HG03469 (cell line): ENCODE measurements at regions not wholly inside any gene's neighbourhood (a gene's known extent, or its start where the extent isn't known, plus 50 kb on each side); places are given as distances from the start of the nearest gene placed in this dataset.
"Not testable (repeated sequence)": the region's sequence is repeated elsewhere in the genome, so short reads cannot be mapped to it uniquely, and the experiment has no call there.

Source experiments
- ATAC-seq: cut with Tn5 transposase; IDR thresholded peaks from one replicate; pipeline ENCODE4 v1.9.1; 2021; ENCODE audit warnings: mild to moderate bottlenecking, moderate library complexity, moderate number of reproducible peaks; ENCODE audit not compliant: unreplicated experiment

GRCh38 chr3:132084982-132085381, 50.2 kb upstream of the CPNE4 start:
- no peak for ATAC-seq

DNA sequence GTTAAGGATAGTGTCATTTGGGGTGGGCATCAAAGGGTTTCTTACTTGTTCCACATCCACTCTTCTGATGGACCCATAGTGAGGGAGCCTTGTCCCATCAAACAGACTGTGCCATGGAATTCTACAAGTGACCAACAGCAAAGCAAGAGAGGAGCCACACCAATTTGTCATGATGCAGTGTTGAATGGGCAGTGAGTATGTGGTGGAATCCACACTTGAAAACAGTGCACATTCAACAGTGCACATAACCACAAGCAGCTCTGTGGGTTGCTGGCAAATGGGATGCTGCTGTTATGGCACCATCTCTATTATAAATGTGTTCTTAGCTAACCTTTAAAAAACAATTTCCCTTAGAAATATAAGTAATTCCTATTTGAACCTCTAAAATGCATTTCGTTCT, 52.5 kb upstream of the CPNE4 start:
- no peak for ATAC-seq

DNA sequence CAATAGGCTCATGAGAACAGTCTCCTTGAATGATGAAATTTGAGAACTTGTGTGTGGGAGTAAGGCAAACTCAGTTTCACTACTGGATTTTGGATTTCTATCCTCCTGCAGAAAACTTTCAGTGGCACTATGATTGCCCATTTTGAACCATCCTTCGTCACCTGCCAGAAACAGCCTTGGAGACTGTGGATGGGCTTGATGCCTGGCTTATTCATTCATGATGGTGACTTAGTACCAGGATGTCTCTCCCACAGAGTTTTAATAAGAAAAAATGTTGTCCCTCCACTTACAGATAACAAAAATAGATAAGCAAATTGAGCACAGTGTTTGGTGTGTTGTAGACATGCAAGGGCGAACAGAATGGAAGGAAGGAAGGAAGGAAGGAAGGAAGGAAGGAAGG, 53.5 kb upstream of the CPNE4 start:
- ATAC-seq, result no peak

GRCh38 chr3:132090921-132091320, 56.1 kb upstream of the CPNE4 start:
- ATAC-seq, result no peak

DNA sequence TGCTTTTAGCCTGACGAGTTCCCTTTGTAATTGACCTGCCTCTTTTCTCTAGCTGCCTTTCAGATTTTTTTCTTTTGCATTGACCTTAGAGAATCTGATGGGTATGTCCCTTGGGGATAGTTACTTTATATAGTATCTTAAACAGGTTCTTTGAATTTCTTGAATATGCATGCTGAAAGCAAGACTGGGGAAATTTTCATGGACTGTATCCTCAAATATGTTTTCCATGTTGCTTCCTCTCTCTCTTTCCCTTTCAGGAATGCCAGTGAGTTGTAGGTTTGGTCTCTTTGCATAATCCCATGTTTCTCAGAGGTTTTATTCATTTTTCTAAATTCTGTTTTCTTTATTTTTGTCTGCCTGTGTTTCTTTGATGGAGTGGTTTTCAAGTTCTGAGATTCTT, 81.8 kb upstream of the CPNE4 start:
- ATAC-seq, result no peak

GRCh38 chr3:132117642-132118041, 82.8 kb upstream of the CPNE4 start:
- ATAC-seq, result no peak

GRCh38 chr3:132119531-132119930, 84.7 kb upstream of the CPNE4 start:
- ATAC-seq, result no peak

GRCh38 chr3:132124096-132124495, 89.3 kb upstream of the CPNE4 start:
- ATAC-seq, result no peak

GRCh38 chr3:132124651-132125284, 90.0 kb upstream of the CPNE4 start:
- no peak for ATAC-seq

DNA sequence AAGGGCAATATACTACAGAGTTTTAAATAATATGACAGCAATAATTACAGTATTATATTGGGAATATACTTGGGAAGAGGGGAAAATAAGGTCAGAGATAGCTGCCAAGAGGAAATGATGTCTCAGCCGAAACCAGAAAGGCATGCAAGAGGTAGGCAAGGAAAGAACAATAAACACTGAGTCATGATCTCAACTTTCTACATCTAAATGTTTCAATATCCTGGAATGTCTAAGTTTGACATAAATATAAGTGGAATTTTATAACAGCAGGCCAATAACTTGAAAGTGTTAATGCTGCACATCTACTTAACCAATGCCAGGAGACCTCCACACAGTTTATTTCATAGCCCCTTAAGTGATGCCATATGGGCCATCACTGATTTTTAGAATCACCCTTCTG, 99.8 kb upstream of the CPNE4 start:
- ATAC-seq, result no peak

- no peak for ATAC-seq
Observed at GRCh38 chr3:132135628-132136333, 101.0 kb upstream of the CPNE4 start.

- no peak for ATAC-seq
Observed at GRCh38 chr3:132136334-132136716, 101.5 kb upstream of the CPNE4 start.

DNA sequence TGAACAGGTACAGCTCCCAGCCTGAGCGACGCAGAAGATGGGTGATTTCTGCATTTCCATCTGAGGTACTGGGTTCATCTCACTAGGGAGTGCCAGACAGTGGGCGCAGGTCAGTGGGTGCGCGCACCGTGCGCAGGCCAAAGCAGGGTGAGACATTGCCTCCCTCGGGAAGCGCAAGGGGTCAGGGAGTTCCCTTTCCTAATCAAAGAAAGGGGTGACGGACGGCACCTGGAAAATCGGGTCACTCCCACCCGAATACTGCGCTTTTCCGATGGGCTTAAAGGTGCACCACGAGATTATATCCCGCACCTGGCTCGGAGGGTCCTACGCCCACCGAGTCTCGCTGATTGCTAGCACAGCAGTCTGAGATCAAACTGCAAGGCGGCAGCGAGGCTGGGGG, 102.1 kb upstream of the CPNE4 start:
- not testable (repeated sequence) for ATAC-seq

- no peak for ATAC-seq
Observed at GRCh38 chr3:132145833-132146232, 111.0 kb upstream of the CPNE4 start.

- no peak for ATAC-seq
Observed at GRCh38 chr3:132154619-132155018, 119.8 kb upstream of the CPNE4 start.

GRCh38 chr3:132159145-132159544, 124.3 kb upstream of the CPNE4 start:
- ATAC-seq, result no peak

GRCh38 chr3:132160198-132160597, 125.4 kb upstream of the CPNE4 start:
- no peak for ATAC-seq

DNA sequence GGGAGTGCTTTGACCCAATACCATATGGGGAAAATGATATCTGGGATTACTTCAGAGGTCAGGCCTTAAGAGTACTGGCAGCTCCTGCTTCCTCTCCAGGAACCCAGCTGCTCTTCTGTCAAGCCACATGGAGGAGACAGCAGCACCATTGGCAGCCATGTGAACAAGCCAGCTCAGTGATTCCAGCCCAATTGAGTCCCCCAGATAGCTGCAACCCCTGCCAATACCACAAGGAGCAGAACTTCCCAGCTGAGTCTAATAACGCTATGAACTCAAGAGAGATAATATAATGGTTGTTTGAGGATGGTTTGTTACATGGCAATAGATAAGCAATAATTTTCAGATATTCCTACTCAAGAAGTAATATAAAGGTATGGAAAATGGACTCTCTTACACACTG, 126.8 kb upstream of the CPNE4 start:
- no peak for ATAC-seq

GRCh38 chr3:132164469-132165092, 129.8 kb upstream of the CPNE4 start:
- no peak for ATAC-seq

DNA sequence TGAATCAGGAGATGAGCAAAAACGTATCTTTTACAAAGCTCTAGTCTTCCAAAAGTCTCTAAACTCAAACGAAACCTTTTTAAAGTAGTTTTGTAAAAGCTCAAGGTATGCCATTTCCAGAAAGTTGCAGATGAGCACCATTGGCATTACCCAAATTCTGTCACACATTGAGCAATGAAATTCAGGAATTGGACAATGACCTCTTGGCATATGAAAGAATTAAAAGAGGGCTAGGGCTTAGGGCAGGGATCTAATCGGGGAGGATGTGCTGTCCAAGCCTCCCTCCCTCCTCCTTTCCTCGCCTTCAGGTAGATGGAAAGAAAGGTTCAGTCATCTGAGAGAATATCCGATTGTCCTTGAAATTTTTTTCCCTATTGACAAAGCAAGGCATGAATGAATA, 133.1 kb upstream of the CPNE4 start:
- no peak for ATAC-seq

DNA sequence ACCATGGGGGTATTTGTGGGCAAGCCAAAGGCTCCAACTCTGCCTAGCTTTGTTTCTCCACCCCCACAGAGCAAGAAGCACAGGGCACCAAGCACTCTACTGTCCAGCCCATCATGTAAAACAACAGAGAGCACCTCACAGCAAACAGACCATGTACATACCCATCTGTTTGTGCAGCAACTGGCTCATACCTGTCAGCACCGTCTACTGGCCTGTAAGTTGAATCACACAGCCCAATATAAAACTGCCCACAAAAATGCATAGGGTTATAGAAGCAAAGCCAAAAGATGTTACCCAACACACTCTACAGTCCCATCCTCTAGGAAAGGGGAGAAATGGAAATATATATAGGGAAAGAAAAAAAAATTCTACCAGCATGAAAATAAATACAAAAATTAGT, 139.7 kb upstream of the CPNE4 start:
- ATAC-seq, result no peak

- ATAC-seq, result no peak
Observed at GRCh38 chr3:132180337-132180791, 136.8 kb upstream of the ACP3 start.
